K562 (cell line): ENCODE measurements at regions not wholly inside any gene's neighbourhood (a gene's known extent, or its start where the extent isn't known, plus 50 kb on each side); places are given as distances from the start of the nearest gene placed in this dataset.

Experiments used
- ATAC-seq: fragments of 200-7000 bp; cut with Tn5 transposase; 3 replicates; pipeline ENCODE4 v1.9.1; 2020; ENCODE audit warnings: moderate library complexity
- BruUV-seq: library from RNA; stranded (reverse); fragments of 400-500 nt; replicated peaks from 2 replicates; lab custom pipeline; 2021; lab: Mats Ljungman, UMichigan
- CTCF ChIA-PET: fragments of 300-600 bp; formaldehyde crosslinking; extraction: SDS; loops from one replicate; lab custom pipeline; 2021; ENCODE audit warnings: low intra/inter-chr PET ratio; lab: Yijun Ruan, JAX
- POLR2A ChIA-PET: fragments of 300-600, 350-650 bp; sonication (Branson Sonifier 250); formaldehyde crosslinking; extraction: SDS; loops from one replicate; lab custom pipeline; 2021; ENCODE audit warnings: antibody characterized with exemption, inconsistent platforms; lab: Yijun Ruan, JAX
- DNase-seq, 4 experiments: peaks; one replicate each; pipeline versions ENCODE4 v3.0.0 to v3.0.0-alpha.2; 2011 to 2018; ENCODE audit warnings: low spot score in 3 of 4, mixed read lengths in 3 of 4; ENCODE audit errors: extremely low read depth in 1 of 4
- FAIRE-seq: peaks from 2 replicates; lab custom pipeline; 2011; peaks lifted over from hg19 to GRCh38; lab: Jason Lieb, UNC
- H2AFZ ChIP-seq: 2 replicates; pipeline ENCODE4 v1.6.0; 2011; ENCODE audit warnings: low read depth, low read length, control low read depth, inconsistent platforms
- H3K27ac ChIP-seq: fragments of 200-600 bp; 3 replicates; pipeline ENCODE4 v1.8.0; 2011; ENCODE audit warnings: low read depth, mild to moderate bottlenecking, control low read depth, inconsistent platforms, low read length, moderate library complexity, mixed read lengths; ENCODE audit errors: extremely low read depth
- H3K27me3 ChIP-seq, 2 experiments: fragments of 300-600 bp in 1 of 2; 2 replicates in 1 of 2; 3 replicates in 1 of 2; pipeline versions ENCODE4 v1.6.0 to v1.8.0; 2011; ENCODE audit warnings: inconsistent platforms in 2 of 2, low read length in 2 of 2, mild to moderate bottlenecking in 1 of 2, mixed read lengths in 1 of 2, moderate library complexity in 1 of 2; ENCODE audit not compliant: control insufficient read depth in 2 of 2, insufficient read depth in 2 of 2
- H3K36me3 ChIP-seq: fragments of 300-600 bp; 3 replicates; pipeline ENCODE4 v1.8.0; 2011; ENCODE audit warnings: mild to moderate bottlenecking, low read length, inconsistent platforms; ENCODE audit not compliant: control insufficient read depth, insufficient read depth
- H3K4me1 ChIP-seq, 2 experiments: fragments of 200-600 bp in 1 of 2; replicated peaks in 1 of 2; 2 replicates in 1 of 2; 3 replicates in 1 of 2; pipeline versions ENCODE4 v1.5.1 to v1.8.0; 2011; ENCODE audit warnings: inconsistent platforms in 2 of 2, low read length in 2 of 2, mild to moderate bottlenecking in 1 of 2, mixed read lengths in 1 of 2, moderate library complexity in 1 of 2; ENCODE audit not compliant: control insufficient read depth in 2 of 2, insufficient read depth in 2 of 2
- H3K4me2 ChIP-seq: 2 replicates; pipeline ENCODE4 v1.6.1; 2011; ENCODE audit warnings: low read length, control low read depth, inconsistent platforms, mixed read lengths; ENCODE audit not compliant: insufficient read depth
- H3K4me3 ChIP-seq: fragments of 200-600 bp; sonication (generic), shearing (Covaris generic); 2 replicates; pipeline ENCODE4 v1.5.1; 2016; ENCODE audit warnings: control low read depth, inconsistent platforms
- H3K79me2 ChIP-seq: fragments of 200-600 bp; 3 replicates; pipeline ENCODE4 v1.8.0; 2011; ENCODE audit warnings: low read length, inconsistent platforms; ENCODE audit not compliant: control insufficient read depth, insufficient read depth
- H3K9ac ChIP-seq, 2 experiments: 2 replicates each; pipeline versions ENCODE4 v1.6.0 to v1.6.1; 2011; ENCODE audit warnings: low read depth in 2 of 2, low read length in 2 of 2, control low read depth in 1 of 2, inconsistent platforms in 1 of 2, mild to moderate bottlenecking in 1 of 2, mixed read lengths in 1 of 2; ENCODE audit not compliant: insufficient read depth in 1 of 2
- H3K9me1 ChIP-seq: one replicate; pipeline ENCODE4 v1.6.0; 2011; ENCODE audit warnings: inconsistent platforms, mild to moderate bottlenecking, low read length, moderate library complexity; ENCODE audit not compliant: control insufficient read depth, insufficient read depth
- H3K9me3 ChIP-seq: replicated peaks from 2 replicates; pipeline ENCODE4 v1.5.1; 2011; ENCODE audit warnings: low read depth, low read length, inconsistent platforms; ENCODE audit not compliant: control insufficient read depth, insufficient read depth
- H4K20me1 ChIP-seq: replicated peaks from 2 replicates; pipeline ENCODE4 v1.6.1; 2011; ENCODE audit warnings: low read length, inconsistent platforms, mixed read lengths; ENCODE audit not compliant: control insufficient read depth, insufficient read depth
- ARID2 ChIP-seq: fragments of 450-650 bp; IDR thresholded peaks from 2 replicates; pipeline ENCODE4 v1.6.1; 2017; ENCODE audit warnings: antibody characterized with exemption, mild to moderate bottlenecking
- CBX1 ChIP-seq: sonication (generic); IDR thresholded peaks from 2 replicates; pipeline ENCODE4 v1.6.1; 2016; ENCODE audit warnings: antibody characterized with exemption, low read depth, mild to moderate bottlenecking
- COPS2 ChIP-seq: fragments of 450-650 bp; conservative IDR thresholded peaks from 2 replicates; pipeline ENCODE4 v1.6.1; 2016; ENCODE audit warnings: mild to moderate bottlenecking, moderate library complexity
- MYNN ChIP-seq, 2 experiments: sonication (generic); formaldehyde crosslinking in 1 of 2; IDR thresholded peaks; 2 replicates each; pipeline versions ENCODE4 v1.5.0 to v1.6.1; 2016 to 2020; ENCODE audit warnings: antibody characterized with exemption in 1 of 2, missing genetic modification reagents in 1 of 2
- NR2C1 ChIP-seq, 2 experiments: fragments of 450-650 bp; IDR thresholded peaks; 2 replicates each; pipeline ENCODE4 v1.6.1; 2017; ENCODE audit warnings: mild to moderate bottlenecking in 2 of 2, antibody characterized with exemption in 1 of 2, inconsistent platforms in 1 of 2, missing compliant biosample characterization in 1 of 2, missing genetic modification characterization in 1 of 2
- RBM15 ChIP-seq: fragments of 200-400 bp; formaldehyde crosslinking; IDR thresholded peaks from 2 replicates; pipeline ENCODE4 v1.6.1; 2018; ENCODE audit warnings: mild to moderate bottlenecking, low read length, moderate library complexity; ENCODE audit not compliant: insufficient read depth
- SIRT6 ChIP-seq: IDR thresholded peaks from one replicate; pipeline ENCODE4 v1.6.1; 2012; ENCODE audit warnings: low read depth, mild to moderate bottlenecking, control low read depth, inconsistent platforms, low read length, moderate library complexity
- SMC3 ChIP-seq: conservative IDR thresholded peaks from 2 replicates; pipeline ENCODE4 v1.6.1; 2011; ENCODE audit warnings: low read depth, low read length, improper control_type of control experiment; ENCODE audit not compliant: insufficient read depth
- STAT5B ChIP-seq: fragments of 250-450 bp; sonication (Bioruptor Pico); IDR thresholded peaks from 2 replicates; pipeline ENCODE4 v1.8.0; 2021; ENCODE audit warnings: mild to moderate bottlenecking, inconsistent platforms
- THAP7 ChIP-seq: fragments of 250-450 bp; sonication (Bioruptor Pico); IDR thresholded peaks from 2 replicates; pipeline ENCODE4 v1.5.0; 2021
- XRCC3 ChIP-seq: fragments of 450-650 bp; IDR thresholded peaks from 2 replicates; pipeline ENCODE4 v1.6.1; 2017; ENCODE audit warnings: mild to moderate bottlenecking, moderate library complexity
- ZNF395 ChIP-seq: fragments of 200-800 bp; sonication (Bioruptor generic); IDR thresholded peaks from 2 replicates; pipeline ENCODE4 v1.6.1; 2017; ENCODE audit warnings: missing genetic modification characterization, missing compliant biosample characterization
- ZNF778 ChIP-seq: fragments of 450-650 bp; formaldehyde crosslinking; IDR thresholded peaks from 2 replicates; pipeline ENCODE4 v1.4.0; 2020; ENCODE audit warnings: mild to moderate bottlenecking, moderate library complexity
- ZSCAN29 ChIP-seq: fragments of 450-650 bp; IDR thresholded peaks from 2 replicates; pipeline ENCODE4 v1.6.1; 2017
- in situ Hi-C: fragments of 300-500 bp; cut with MboI; formaldehyde crosslinking; loops from 4 replicates; pipeline ENCODE4 v1.15.0; 2018; ENCODE audit warnings: inconsistent platforms, mixed read lengths
- intact Hi-C: fragments of 100-400 bp; cut with micrococcal nuclease; formaldehyde crosslinking; loops from 2 replicates; pipeline ENCODE4 v1.14.2; 2022
- TF ChIP-seq, protein P1 (sequence below): IDR thresholded peaks from 2 replicates; pipeline ENCODE4 v1.6.1; 2014; ENCODE audit warnings: antibody characterized with exemption
- TF ChIP-seq, protein P2 (sequence below): fragments of 250-450 bp; sonication (Bioruptor Pico); IDR thresholded peaks from 2 replicates; pipeline ENCODE4 v1.5.0; 2020; ENCODE audit warnings: mild to moderate bottlenecking, borderline replicate concordance
- TF ChIP-seq, protein P3 (sequence below): fragments of 250-450 bp; sonication (Bioruptor Pico); IDR thresholded peaks from 2 replicates; pipeline ENCODE4 v1.8.0; 2021; ENCODE audit warnings: borderline replicate concordance, mild to moderate bottlenecking, moderate library complexity; ENCODE audit not compliant: poor library complexity, severe bottlenecking

DNA sequence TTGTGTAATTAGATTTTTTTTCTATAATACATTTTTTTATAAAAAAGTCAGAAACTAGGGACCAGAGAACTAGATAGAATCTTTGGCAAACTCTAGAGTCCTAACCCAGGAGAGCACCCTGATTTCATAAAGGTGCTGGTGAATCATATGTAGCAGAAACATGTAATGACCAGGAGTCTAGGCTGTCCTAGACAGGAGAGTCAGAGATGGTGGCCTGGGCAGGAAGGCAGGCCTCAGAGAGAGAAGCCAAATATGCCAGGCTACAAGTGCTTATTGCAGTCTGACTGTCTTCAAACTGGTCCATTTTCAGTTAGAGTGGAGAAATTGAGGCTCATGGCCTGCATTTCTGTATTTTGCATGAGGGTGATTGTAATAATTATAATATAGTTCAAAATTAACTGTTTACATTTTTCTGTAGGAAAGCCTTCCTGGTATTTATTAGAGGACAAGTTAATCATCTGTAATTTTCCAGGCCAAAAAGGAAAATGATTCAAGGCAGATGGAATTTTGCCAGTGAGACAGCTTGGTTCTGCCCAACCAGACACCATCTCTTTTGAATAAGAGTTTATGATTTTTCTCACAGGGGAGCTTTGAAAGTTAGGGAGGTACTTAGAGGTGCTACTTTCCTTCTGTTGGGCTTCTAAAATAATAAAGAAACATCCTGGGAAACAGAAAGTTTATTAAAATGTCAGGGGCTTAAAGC, 129.8 kb downstream of the S1PR1 start:
- Histone ChIP-seq H3K27ac (no peak overlapping the region), H3K9me1 (no peaks in the 10 kb centered on the region), H3K27me3 (no peaks in the 10 kb centered on the region), H3K4me2 (no peak overlapping the region), H3K79me2 (no peaks in the 10 kb centered on the region), H3K4me1 (no peaks in the 10 kb centered on the region), H2AFZ (no peak overlapping the region), H3K4me3 (no peak overlapping the region), H3K9me3 (no peaks in the 10 kb centered on the region), H3K9ac (no peak overlapping the region), H3K36me3 (no peaks in the 10 kb centered on the region), H4K20me1 (no peaks in the 10 kb centered on the region)
- POLR2A ChIA-PET, result interaction anchor here (0.6 kb wide), 1 partner anchor 72 kb away, joined by 3 read pairs; no protein-coding TSS in a partner anchor
- DNase-seq (no peak), ATAC-seq (no peak), FAIRE-seq (no peak)
- no TSS peak for BruUV-seq
- CTCF ChIA-PET, result no interaction called here
- in situ Hi-C loops, result no loop called here
- intact Hi-C loops, result no loop called here
- no peak for TF ChIP-seq ARID2
- no peak for TF ChIP-seq STAT5B
- no peak for TF ChIP-seq ZNF778 (CRISPR knock-in tag)
- no peak for TF ChIP-seq THAP7 (CRISPR knock-in tag)
- TF ChIP-seq NR2C1 (IDR thresholded peaks at IDR 0.05), result no peak
- TF ChIP-seq NR2C1 (tag; IDR thresholded peaks at IDR 0.05), result no peak
- TF ChIP-seq ZNF395 (CRISPR knock-in tag), result no peak
- no peak for TF ChIP-seq ZSCAN29
- TF ChIP-seq, protein P1, sequence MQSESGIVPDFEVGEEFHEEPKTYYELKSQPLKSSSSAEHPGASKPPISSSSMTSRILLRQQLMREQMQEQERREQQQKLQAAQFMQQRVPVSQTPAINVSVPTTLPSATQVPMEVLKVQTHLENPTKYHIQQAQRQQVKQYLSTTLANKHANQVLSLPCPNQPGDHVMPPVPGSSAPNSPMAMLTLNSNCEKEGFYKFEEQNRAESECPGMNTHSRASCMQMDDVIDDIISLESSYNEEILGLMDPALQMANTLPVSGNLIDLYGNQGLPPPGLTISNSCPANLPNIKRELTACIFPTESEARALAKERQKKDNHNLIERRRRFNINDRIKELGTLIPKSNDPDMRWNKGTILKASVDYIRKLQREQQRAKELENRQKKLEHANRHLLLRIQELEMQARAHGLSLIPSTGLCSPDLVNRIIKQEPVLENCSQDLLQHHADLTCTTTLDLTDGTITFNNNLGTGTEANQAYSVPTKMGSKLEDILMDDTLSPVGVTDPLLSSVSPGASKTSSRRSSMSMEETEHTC, result no peak
- no peak for TF ChIP-seq XRCC3
- no peak for TF ChIP-seq COPS2
- TF ChIP-seq MYNN (IDR thresholded peaks at IDR 0.05), result no peak
- TF ChIP-seq MYNN (CRISPR knock-in tag; IDR thresholded peaks at IDR 0.05), result no peak
- TF ChIP-seq RBM15, result no peak
- TF ChIP-seq, protein P2, sequence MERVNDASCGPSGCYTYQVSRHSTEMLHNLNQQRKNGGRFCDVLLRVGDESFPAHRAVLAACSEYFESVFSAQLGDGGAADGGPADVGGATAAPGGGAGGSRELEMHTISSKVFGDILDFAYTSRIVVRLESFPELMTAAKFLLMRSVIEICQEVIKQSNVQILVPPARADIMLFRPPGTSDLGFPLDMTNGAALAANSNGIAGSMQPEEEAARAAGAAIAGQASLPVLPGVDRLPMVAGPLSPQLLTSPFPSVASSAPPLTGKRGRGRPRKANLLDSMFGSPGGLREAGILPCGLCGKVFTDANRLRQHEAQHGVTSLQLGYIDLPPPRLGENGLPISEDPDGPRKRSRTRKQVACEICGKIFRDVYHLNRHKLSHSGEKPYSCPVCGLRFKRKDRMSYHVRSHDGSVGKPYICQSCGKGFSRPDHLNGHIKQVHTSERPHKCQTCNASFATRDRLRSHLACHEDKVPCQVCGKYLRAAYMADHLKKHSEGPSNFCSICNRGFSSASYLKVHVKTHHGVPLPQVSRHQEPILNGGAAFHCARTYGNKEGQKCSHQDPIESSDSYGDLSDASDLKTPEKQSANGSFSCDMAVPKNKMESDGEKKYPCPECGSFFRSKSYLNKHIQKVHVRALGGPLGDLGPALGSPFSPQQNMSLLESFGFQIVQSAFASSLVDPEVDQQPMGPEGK (CRISPR knock-in tag), result no peak
- TF ChIP-seq SMC3, result no peak
- TF ChIP-seq SIRT6, result no peak
- TF ChIP-seq CBX1, result no peak
- TF ChIP-seq, protein P3, sequence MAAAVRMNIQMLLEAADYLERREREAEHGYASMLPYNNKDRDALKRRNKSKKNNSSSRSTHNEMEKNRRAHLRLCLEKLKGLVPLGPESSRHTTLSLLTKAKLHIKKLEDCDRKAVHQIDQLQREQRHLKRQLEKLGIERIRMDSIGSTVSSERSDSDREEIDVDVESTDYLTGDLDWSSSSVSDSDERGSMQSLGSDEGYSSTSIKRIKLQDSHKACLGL (CRISPR knock-in tag), result no peak
